ENCODE measurements at regions not wholly inside any gene's neighbourhood (a gene's known extent, or its start where the extent isn't known, plus 50 kb on each side); places are given as distances from the start of the nearest gene placed in this dataset.

DNA sequence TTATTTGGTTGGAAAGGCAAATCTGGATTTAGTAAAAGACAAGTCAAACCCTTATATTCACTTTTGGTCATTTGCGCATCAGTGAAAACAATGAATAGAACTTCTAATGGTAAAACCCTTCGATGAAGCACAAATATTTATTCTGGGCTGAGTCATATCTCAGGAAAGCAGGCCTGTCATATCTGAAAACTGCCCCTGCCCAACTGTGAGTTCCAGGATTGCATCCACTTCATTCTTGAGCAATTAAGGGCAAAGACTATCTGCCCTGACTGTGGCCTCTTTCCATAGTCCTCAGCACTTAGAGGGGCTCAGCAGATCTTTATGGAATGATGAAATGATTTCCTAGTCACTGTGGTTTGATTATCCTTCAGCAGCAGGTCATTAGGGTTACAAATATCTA is 795.2 kb upstream of the ID2 start:
- Histone ChIP-seq H3K36me3 (ENCODE audit: insufficient read depth, low read length) (no peaks in the 10 kb centered on the region), H3K79me2 (replicated peaks; ENCODE audit: insufficient read depth, low read length) (no peaks in the 10 kb centered on the region)

DNA sequence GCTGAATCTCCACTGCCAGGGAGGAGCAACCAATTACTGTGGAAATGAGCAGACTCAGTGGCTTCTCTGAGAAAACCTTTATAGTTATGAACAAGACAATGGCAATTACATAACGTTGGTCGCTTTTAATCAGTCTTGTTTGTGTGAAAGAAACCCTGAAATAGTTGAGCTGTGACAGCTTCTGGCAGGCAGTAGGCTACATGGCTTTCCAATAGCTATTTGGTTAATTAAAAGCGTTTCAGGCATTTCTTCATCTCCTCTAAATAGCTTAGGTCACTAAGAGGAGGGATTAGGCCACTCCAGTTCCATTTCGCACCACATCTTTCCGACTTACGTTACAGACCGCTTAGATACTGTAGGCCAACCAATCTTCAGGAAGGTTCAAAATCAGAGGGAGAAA is 794.4 kb upstream of the ID2 start:
- Histone ChIP-seq H2AFZ (ENCODE audit: low read depth, low read length) (no peak overlapping the region), H3K9me2 (ENCODE audit: insufficient read depth, low read length) (no peaks in the 10 kb centered on the region), H3K4me2 (ENCODE audit: low read length) (no peak overlapping the region), H3K79me2 (replicated peaks; ENCODE audit: insufficient read depth, low read length) (no peaks in the 10 kb centered on the region), H4K20me1 (ENCODE audit: insufficient read depth) (no peaks in the 10 kb centered on the region), H3K27ac (ENCODE audit: low read length) (no peak overlapping the region), H3K36me3 (ENCODE audit: insufficient read depth, low read length) (no peaks in the 10 kb centered on the region), H3K9ac (ENCODE audit: low read length) (no peak overlapping the region), H3K27me3 (ENCODE audit: insufficient read depth, low read depth, low read length) (no peaks in the 10 kb centered on the region), H3F3A (ENCODE audit: insufficient read depth, low read length, poor library complexity, severe bottlenecking) (no peaks in the 10 kb centered on the region), H3K9me3 (ENCODE audit: low read length) (no peaks in the 10 kb centered on the region), H3K4me3 (ENCODE audit: low read length) (no peak overlapping the region)
- no peak for TF ChIP-seq POLR2AphosphoS5 (IDR thresholded peaks at IDR 0.05)

More for the DNA sequence above, 795.2 kb upstream of the ID2 start:
- Histone ChIP-seq H3K4me2 (ENCODE audit: low read length) (no peak overlapping the region), H2AFZ (ENCODE audit: low read depth, low read length) (no peak overlapping the region), H3K9ac (ENCODE audit: low read length) (no peak overlapping the region), H3K4me3 (ENCODE audit: low read length) (no peak overlapping the region), H3K27ac (ENCODE audit: low read length) (no peak overlapping the region), H4K20me1 (ENCODE audit: insufficient read depth) (no peaks in the 10 kb centered on the region), H3K9me3 (ENCODE audit: low read length) (no peaks in the 10 kb centered on the region), H3F3A (ENCODE audit: insufficient read depth, low read length, poor library complexity, severe bottlenecking) (no peaks in the 10 kb centered on the region), H3K27me3 (ENCODE audit: insufficient read depth, low read depth, low read length) (no peaks in the 10 kb centered on the region), H3K9me2 (ENCODE audit: insufficient read depth, low read length) (no peaks in the 10 kb centered on the region)
- TF ChIP-seq, protein P1, sequence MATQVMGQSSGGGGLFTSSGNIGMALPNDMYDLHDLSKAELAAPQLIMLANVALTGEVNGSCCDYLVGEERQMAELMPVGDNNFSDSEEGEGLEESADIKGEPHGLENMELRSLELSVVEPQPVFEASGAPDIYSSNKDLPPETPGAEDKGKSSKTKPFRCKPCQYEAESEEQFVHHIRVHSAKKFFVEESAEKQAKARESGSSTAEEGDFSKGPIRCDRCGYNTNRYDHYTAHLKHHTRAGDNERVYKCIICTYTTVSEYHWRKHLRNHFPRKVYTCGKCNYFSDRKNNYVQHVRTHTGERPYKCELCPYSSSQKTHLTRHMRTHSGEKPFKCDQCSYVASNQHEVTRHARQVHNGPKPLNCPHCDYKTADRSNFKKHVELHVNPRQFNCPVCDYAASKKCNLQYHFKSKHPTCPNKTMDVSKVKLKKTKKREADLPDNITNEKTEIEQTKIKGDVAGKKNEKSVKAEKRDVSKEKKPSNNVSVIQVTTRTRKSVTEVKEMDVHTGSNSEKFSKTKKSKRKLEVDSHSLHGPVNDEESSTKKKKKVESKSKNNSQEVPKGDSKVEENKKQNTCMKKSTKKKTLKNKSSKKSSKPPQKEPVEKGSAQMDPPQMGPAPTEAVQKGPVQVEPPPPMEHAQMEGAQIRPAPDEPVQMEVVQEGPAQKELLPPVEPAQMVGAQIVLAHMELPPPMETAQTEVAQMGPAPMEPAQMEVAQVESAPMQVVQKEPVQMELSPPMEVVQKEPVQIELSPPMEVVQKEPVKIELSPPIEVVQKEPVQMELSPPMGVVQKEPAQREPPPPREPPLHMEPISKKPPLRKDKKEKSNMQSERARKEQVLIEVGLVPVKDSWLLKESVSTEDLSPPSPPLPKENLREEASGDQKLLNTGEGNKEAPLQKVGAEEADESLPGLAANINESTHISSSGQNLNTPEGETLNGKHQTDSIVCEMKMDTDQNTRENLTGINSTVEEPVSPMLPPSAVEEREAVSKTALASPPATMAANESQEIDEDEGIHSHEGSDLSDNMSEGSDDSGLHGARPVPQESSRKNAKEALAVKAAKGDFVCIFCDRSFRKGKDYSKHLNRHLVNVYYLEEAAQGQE (IDR thresholded peaks at IDR 0.05; ENCODE audit: borderline replicate concordance): no peak
- no peak for TF ChIP-seq EZH2 (IDR thresholded peaks at IDR 0.05; ENCODE audit: borderline replicate concordance, insufficient read depth, low read length, poor library complexity, severe bottlenecking)
- TF ChIP-seq, protein P2, sequence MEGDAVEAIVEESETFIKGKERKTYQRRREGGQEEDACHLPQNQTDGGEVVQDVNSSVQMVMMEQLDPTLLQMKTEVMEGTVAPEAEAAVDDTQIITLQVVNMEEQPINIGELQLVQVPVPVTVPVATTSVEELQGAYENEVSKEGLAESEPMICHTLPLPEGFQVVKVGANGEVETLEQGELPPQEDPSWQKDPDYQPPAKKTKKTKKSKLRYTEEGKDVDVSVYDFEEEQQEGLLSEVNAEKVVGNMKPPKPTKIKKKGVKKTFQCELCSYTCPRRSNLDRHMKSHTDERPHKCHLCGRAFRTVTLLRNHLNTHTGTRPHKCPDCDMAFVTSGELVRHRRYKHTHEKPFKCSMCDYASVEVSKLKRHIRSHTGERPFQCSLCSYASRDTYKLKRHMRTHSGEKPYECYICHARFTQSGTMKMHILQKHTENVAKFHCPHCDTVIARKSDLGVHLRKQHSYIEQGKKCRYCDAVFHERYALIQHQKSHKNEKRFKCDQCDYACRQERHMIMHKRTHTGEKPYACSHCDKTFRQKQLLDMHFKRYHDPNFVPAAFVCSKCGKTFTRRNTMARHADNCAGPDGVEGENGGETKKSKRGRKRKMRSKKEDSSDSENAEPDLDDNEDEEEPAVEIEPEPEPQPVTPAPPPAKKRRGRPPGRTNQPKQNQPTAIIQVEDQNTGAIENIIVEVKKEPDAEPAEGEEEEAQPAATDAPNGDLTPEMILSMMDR (IDR thresholded peaks at IDR 0.05; ENCODE audit: poor library complexity, severe bottlenecking): no peak
- TF ChIP-seq EP300 (conservative IDR thresholded peaks at IDR 0.05; ENCODE audit: poor library complexity, severe bottlenecking): no peak

DNA sequence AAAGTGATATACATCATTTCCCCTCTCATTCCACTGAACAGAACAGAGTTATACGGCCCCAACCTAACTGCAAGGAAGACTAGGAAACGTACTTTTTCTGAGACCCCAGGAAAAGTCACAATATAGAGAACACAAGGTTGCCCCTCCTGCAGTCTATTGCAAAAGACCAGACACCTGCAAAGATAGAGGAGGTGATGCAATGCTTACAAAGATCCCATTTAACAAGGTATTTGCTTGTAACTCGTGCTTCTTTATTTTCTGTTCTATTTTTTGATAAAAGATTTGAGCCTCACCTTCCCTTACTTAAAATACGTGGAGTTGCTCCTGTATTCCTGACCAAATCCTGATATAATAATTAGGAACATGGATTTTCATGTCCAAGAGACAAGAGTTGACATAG is 793.0 kb upstream of the ID2 start:
- Histone ChIP-seq H3K9me2 (ENCODE audit: insufficient read depth, low read length) (no peaks in the 10 kb centered on the region), H3F3A (ENCODE audit: insufficient read depth, low read length, poor library complexity, severe bottlenecking) (no peaks in the 10 kb centered on the region), H2AFZ (ENCODE audit: low read depth, low read length) (no peak overlapping the region), H3K79me2 (replicated peaks; ENCODE audit: insufficient read depth, low read length) (no peaks in the 10 kb centered on the region), H4K20me1 (ENCODE audit: insufficient read depth) (no peaks in the 10 kb centered on the region), H3K4me3 (ENCODE audit: low read length) (no peak overlapping the region), H3K9ac (ENCODE audit: low read length) (no peak overlapping the region), H3K27me3 (ENCODE audit: insufficient read depth, low read depth, low read length) (no peaks in the 10 kb centered on the region), H3K27ac (ENCODE audit: low read length) (no peak overlapping the region), H3K4me2 (ENCODE audit: low read length) (no peak overlapping the region), H3K9me3 (ENCODE audit: low read length) (no peaks in the 10 kb centered on the region), H3K36me3 (ENCODE audit: insufficient read depth, low read length) (no peaks in the 10 kb centered on the region)
- TF ChIP-seq POLR2AphosphoS5 (IDR thresholded peaks at IDR 0.05) (no peak), SMC3 (conservative IDR thresholded peaks at IDR 0.05; ENCODE audit: poor library complexity) (no peak), EZH2 (IDR thresholded peaks at IDR 0.05; ENCODE audit: borderline replicate concordance, insufficient read depth, low read length, poor library complexity, severe bottlenecking) (no peak), RAD21 (conservative IDR thresholded peaks at IDR 0.05) (no peak), MXI1 (conservative IDR thresholded peaks at IDR 0.05; ENCODE audit: poor library complexity, severe bottlenecking) (no peak), TAF1 (IDR thresholded peaks at IDR 0.05; ENCODE audit: low read depth) (no peak), EP300 (conservative IDR thresholded peaks at IDR 0.05; ENCODE audit: poor library complexity, severe bottlenecking) (no peak)
- TF ChIP-seq, protein P2 (IDR thresholded peaks at IDR 0.05; ENCODE audit: poor library complexity, severe bottlenecking): no peak
- TF ChIP-seq, protein P1 (IDR thresholded peaks at IDR 0.05; ENCODE audit: borderline replicate concordance): no peak

All from neural cell (in vitro differentiated cells).